Heart left ventricle (tissue), 13 donors: ENCODE measurements at regions not wholly inside any gene's neighbourhood (a gene's known extent, or its start where the extent isn't known, plus 50 kb on each side); places are given as distances from the start of the nearest gene placed in this dataset.

ENCODE experiments used
- POLR2A ChIP-seq, 2 donors: fragments of 450-650 bp; IDR thresholded peaks; one replicate each; pipeline ENCODE4 v1.6.1; 2017; ENCODE audit warnings: antibody characterized with exemption in 2 of 2, mild to moderate bottlenecking in 2 of 2, moderate library complexity in 2 of 2
- TF ChIP-seq, protein P1 (sequence below), 12 donors: fragments of 200-600 bp; sonication (generic) in 4 of 12; IDR thresholded peaks; one replicate each; pipeline versions ENCODE4 v1.5.0 to v1.8.0; 2018 to 2022; ENCODE audit warnings: antibody characterized with exemption in 12 of 12, mild to moderate bottlenecking in 5 of 12
- donor health status: ischemic (EF 13 %, LVEDD 7.1; RV severe dilation, severe dysfunction).
- donor health status: DM: no; HTN: yes; CAD: no.
- donor health status: DM: no; HTN: no; CAD: no.
- donor health status: ischemic (EF 25% LVEDD 6.9; RV normal size, moderate dysfunction).
- donor health status: ischemic (EF 25% LVEDD 5.7; RV mildly dilated, moderate dysfunction).
- donor health status: ischemic (EF 35%, LVEDD 5.7; RV mildly dilated, moderate dysfunction).
- donor health status: nonischemic (EF 11% LVEDD 7.7; RV severe dilation, severe dysfunction).
- donor health status: DM: yes; HTN: yes; CAD: no.
- donor health status: PGD.
- donor health status: ischemic (EF 29% LVEDD 5.4; RV normal size, mild dysfunction).
- donor health status: nonischemic (EF 23%, LVEDD 6.1; RV moderate dilation, normal function).

DNA sequence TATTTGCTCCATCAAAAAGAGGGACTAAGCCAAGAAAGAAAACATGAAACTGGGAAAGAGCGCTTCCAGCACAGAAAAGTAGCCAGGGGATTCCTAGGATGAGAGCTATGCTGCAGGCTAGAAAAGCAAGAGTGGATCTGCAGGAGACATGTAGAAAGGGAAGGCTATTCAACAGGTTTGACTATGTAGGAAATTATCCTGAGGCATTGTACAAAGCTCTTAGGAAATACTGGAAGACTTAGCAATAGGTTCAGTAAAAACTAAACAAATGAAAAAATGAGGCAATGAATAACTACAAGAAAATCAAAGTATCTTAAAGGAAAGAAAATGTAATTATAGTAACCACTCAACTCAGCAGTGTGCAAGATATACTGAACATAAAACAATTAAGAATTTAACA is 178.7 kb upstream of the FOXN2 start:
- TF ChIP-seq, protein P1, sequence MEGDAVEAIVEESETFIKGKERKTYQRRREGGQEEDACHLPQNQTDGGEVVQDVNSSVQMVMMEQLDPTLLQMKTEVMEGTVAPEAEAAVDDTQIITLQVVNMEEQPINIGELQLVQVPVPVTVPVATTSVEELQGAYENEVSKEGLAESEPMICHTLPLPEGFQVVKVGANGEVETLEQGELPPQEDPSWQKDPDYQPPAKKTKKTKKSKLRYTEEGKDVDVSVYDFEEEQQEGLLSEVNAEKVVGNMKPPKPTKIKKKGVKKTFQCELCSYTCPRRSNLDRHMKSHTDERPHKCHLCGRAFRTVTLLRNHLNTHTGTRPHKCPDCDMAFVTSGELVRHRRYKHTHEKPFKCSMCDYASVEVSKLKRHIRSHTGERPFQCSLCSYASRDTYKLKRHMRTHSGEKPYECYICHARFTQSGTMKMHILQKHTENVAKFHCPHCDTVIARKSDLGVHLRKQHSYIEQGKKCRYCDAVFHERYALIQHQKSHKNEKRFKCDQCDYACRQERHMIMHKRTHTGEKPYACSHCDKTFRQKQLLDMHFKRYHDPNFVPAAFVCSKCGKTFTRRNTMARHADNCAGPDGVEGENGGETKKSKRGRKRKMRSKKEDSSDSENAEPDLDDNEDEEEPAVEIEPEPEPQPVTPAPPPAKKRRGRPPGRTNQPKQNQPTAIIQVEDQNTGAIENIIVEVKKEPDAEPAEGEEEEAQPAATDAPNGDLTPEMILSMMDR (IDR thresholded peaks at IDR 0.05): no peak
- no peak for TF ChIP-seq POLR2A (IDR thresholded peaks at IDR 0.05)
